ENCODE measurements at regions not wholly inside any gene's neighbourhood (a gene's known extent, or its start where the extent isn't known, plus 50 kb on each side); places are given as distances from the start of the nearest gene placed in this dataset.

DNA sequence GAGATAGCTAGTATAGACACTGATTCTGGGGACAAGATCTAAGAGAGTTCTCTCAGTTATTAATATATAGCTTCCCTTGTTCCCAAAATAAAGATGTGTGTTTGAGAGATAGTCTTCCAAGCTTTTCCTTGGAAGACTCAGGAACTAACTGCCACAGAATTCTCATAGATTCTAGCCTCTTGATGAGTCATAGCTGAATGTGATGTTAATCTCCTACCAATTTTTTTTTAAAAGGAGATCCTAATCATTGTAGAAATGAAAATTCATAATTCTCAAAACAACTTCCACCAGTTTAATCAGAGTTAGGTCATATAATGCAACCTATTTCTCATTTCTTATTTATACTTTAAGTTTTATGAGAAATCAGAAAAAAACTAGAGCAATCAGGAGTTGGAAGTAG is 148.8 kb downstream of the JRKL start:
- H3K9ac ChIP-seq (ENCODE audit: extremely low read depth, insufficient read length, low read length) = no peak overlapping the region
- H4K5ac ChIP-seq (ENCODE audit: insufficient read length, low read depth, low read length) = no peak overlapping the region
- H3K18ac ChIP-seq (ENCODE audit: insufficient read length, low read depth, low read length) = no peak overlapping the region
- H3K27me3 ChIP-seq (ENCODE audit: insufficient read depth, low read length) = no peaks in the 10 kb centered on the region
- peaks cover 2% of the 10 kb centered on the region; the same call in 1 of the 2 replicates for H3K4me1 ChIP-seq (ENCODE audit: insufficient read depth, low read length)
- H2AFZ ChIP-seq (ENCODE audit: low read length) = no peak overlapping the region
- no peak overlapping the region for H3K4ac ChIP-seq (ENCODE audit: low read depth, low read length)
- H2BK15ac ChIP-seq (ENCODE audit: low read depth, low read length) = no peak overlapping the region
- no peak for DNase-seq
- H2BK12ac ChIP-seq (ENCODE audit: insufficient read length, low read depth, low read length) = no peak overlapping the region
- no peak overlapping the region for H2BK5ac ChIP-seq (ENCODE audit: insufficient read length, low read length)
- no peaks in the 10 kb centered on the region for H4K20me1 ChIP-seq (ENCODE audit: control insufficient read depth, insufficient read depth, insufficient read length)
- no peak overlapping the region for H3K14ac ChIP-seq (ENCODE audit: insufficient read depth, low read length)
- H3K56ac ChIP-seq (ENCODE audit: insufficient read length, low read depth, low read length) = no peak overlapping the region
- no peaks in the 10 kb centered on the region for H3K79me2 ChIP-seq (ENCODE audit: insufficient read depth, low read length)
- no peak overlapping the region for H3K4me2 ChIP-seq (ENCODE audit: insufficient read depth, insufficient read length, low read length)
- Mint-ChIP-seq H3K4me1 (peaks cover 0 to 2% of the 10 kb centered on the region in 2 experiments; a peak in 2 of 4 replicates), H3K27ac (no peak overlapping the region), H3K9me3 (no peaks in the 10 kb centered on the region; a peak in 1 of 5 replicates), H3K4me3 (no peak overlapping the region), H3K36me3 (ENCODE audit: insufficient read depth in 1 of 3, low read depth in 3 of 3) (no peaks in the 10 kb centered on the region), H3K27me3 (ENCODE audit: low read depth) (no peaks in the 10 kb centered on the region)
- H3K9me3 ChIP-seq (ENCODE audit: control insufficient read depth, low read depth, low read length) = no peaks in the 10 kb centered on the region
- H2BK120ac ChIP-seq (ENCODE audit: low read depth, low read length, poor library complexity, severe bottlenecking) = no peak overlapping the region
- H3K23ac ChIP-seq (ENCODE audit: insufficient read length, low read depth, low read length) = no peak overlapping the region
- no peak overlapping the region for H2BK20ac ChIP-seq (ENCODE audit: low read depth, low read length, poor library complexity, severe bottlenecking)
- H4K8ac ChIP-seq (replicated peaks; ENCODE audit: insufficient read length, low read depth, low read length) = no peak overlapping the region
- TF ChIP-seq, protein P1, sequence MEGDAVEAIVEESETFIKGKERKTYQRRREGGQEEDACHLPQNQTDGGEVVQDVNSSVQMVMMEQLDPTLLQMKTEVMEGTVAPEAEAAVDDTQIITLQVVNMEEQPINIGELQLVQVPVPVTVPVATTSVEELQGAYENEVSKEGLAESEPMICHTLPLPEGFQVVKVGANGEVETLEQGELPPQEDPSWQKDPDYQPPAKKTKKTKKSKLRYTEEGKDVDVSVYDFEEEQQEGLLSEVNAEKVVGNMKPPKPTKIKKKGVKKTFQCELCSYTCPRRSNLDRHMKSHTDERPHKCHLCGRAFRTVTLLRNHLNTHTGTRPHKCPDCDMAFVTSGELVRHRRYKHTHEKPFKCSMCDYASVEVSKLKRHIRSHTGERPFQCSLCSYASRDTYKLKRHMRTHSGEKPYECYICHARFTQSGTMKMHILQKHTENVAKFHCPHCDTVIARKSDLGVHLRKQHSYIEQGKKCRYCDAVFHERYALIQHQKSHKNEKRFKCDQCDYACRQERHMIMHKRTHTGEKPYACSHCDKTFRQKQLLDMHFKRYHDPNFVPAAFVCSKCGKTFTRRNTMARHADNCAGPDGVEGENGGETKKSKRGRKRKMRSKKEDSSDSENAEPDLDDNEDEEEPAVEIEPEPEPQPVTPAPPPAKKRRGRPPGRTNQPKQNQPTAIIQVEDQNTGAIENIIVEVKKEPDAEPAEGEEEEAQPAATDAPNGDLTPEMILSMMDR (conservative IDR thresholded peaks at IDR 0.05) = no peak
- no peaks in the 10 kb centered on the region for H3K23me2 ChIP-seq (ENCODE audit: insufficient read length, low read depth, low read length, poor library complexity, severe bottlenecking)
- no peak overlapping the region for H2AK5ac ChIP-seq (ENCODE audit: insufficient read length, low read length)
- no peak overlapping the region for H3T11ph ChIP-seq (ENCODE audit: low read length)
- H3K27ac ChIP-seq (ENCODE audit: insufficient read length, low read depth, low read length) = no peak overlapping the region
- H3K79me1 ChIP-seq (ENCODE audit: insufficient read depth, low read depth, low read length, poor library complexity, severe bottlenecking) = no peaks in the 10 kb centered on the region
- H4K91ac ChIP-seq (ENCODE audit: insufficient read length, low read depth, low read length) = no peak overlapping the region
